DND-41 (cell line): ENCODE measurements at regions not wholly inside any gene's neighbourhood (a gene's known extent, or its start where the extent isn't known, plus 50 kb on each side); places are given as distances from the start of the nearest gene placed in this dataset.

Experiments used
- ATAC-seq: fragments of 200-7000 bp; cut with Tn5 transposase; 3 replicates; pipeline ENCODE4 v1.9.1; 2021; ENCODE audit warnings: low read depth; ENCODE audit not compliant: insufficient read depth
- DNase-seq: peaks from one replicate; pipeline ENCODE4 v3.0.0-alpha.2; 2020
- H2AFZ ChIP-seq: 2 replicates; pipeline ENCODE4 v1.6.0; 2012; ENCODE audit warnings: low read depth, low read length
- H3K27ac ChIP-seq: 2 replicates; pipeline ENCODE4 v1.5.1; 2012; ENCODE audit warnings: low read length, inconsistent platforms
- H3K27me3 ChIP-seq: fragments of 200-600 bp; sonication (generic); 2 replicates; pipeline ENCODE4 v1.6.0; 2012; ENCODE audit warnings: low read length, mild to moderate bottlenecking, inconsistent platforms; ENCODE audit not compliant: insufficient read depth, poor library complexity
- H3K36me3 ChIP-seq: 2 replicates; pipeline ENCODE4 v1.5.1; 2012; ENCODE audit warnings: low read length, inconsistent platforms; ENCODE audit not compliant: insufficient read depth
- H3K4me1 ChIP-seq: 2 replicates; pipeline ENCODE4 v1.5.1; 2012; ENCODE audit warnings: mild to moderate bottlenecking, low read length; ENCODE audit not compliant: insufficient read depth
- H3K4me2 ChIP-seq: 2 replicates; pipeline ENCODE4 v1.6.0; 2012; ENCODE audit warnings: mild to moderate bottlenecking, moderate library complexity, low read length, inconsistent platforms; ENCODE audit not compliant: insufficient read depth
- H3K4me3 ChIP-seq, 2 experiments: fragments of 200-600 bp in 1 of 2; shearing (Covaris generic) in 1 of 2; 2 replicates each; pipeline ENCODE4 v1.5.1; 2012 to 2016; ENCODE audit warnings: inconsistent platforms in 2 of 2, low read length in 2 of 2, mild to moderate bottlenecking in 2 of 2, low read depth in 1 of 2, moderate library complexity in 1 of 2
- H3K79me2 ChIP-seq: 2 replicates; pipeline ENCODE4 v1.6.0; 2012; ENCODE audit warnings: low read length, inconsistent platforms; ENCODE audit not compliant: insufficient read depth
- H3K9ac ChIP-seq: 2 replicates; pipeline ENCODE4 v1.6.0; 2012; ENCODE audit warnings: low read depth, mild to moderate bottlenecking, inconsistent platforms, low read length, moderate library complexity
- H3K9me3 ChIP-seq: 2 replicates; pipeline ENCODE4 v1.5.1; 2012; ENCODE audit warnings: low read length, moderate library complexity, mild to moderate bottlenecking, inconsistent platforms; ENCODE audit not compliant: insufficient read depth, severe bottlenecking
- H4K20me1 ChIP-seq: 2 replicates; pipeline ENCODE4 v1.6.0; 2012; ENCODE audit warnings: low read length; ENCODE audit not compliant: insufficient read depth
- CTCF ChIP-seq: IDR thresholded peaks from 2 replicates; pipeline ENCODE4 v1.5.1; 2012; ENCODE audit warnings: borderline replicate concordance, low read length, moderate library complexity, mild to moderate bottlenecking; ENCODE audit not compliant: poor library complexity, severe bottlenecking; ENCODE audit errors: extremely low read depth
- EZH2 ChIP-seq: IDR thresholded peaks from 3 replicates; pipeline ENCODE4 v1.6.1; 2012; ENCODE audit warnings: borderline replicate concordance, low read depth, mild to moderate bottlenecking, moderate library complexity, low read length, inconsistent platforms; ENCODE audit not compliant: severe bottlenecking

- Histone ChIP-seq H3K9ac (no peak overlapping the region), H3K9me3 (no peaks in the 10 kb centered on the region), H3K27me3 (no peaks in the 10 kb centered on the region), H4K20me1 (no peaks in the 10 kb centered on the region), H3K4me1 (no peaks in the 10 kb centered on the region), H3K4me3 (no peak overlapping the region), H3K27ac (no peak overlapping the region), H3K79me2 (no peaks in the 10 kb centered on the region), H2AFZ (no peak overlapping the region), H3K36me3 (no peaks in the 10 kb centered on the region), H3K4me2 (no peak overlapping the region)
- ATAC-seq (no peak), DNase-seq (no peak)
- TF ChIP-seq CTCF (no peak), EZH2 (no peak)
Measured at GRCh38 chr5:124816381-124816780, 69.9 kb upstream of the ZNF608 start.

- no peaks in the 10 kb centered on the region for H3K36me3 ChIP-seq
- H3K4me2 ChIP-seq = no peak overlapping the region
- no peaks in the 10 kb centered on the region for H3K79me2 ChIP-seq
- H3K9me3 ChIP-seq = no peaks in the 10 kb centered on the region
- DNase-seq (no peak), ATAC-seq (no peak)
- H4K20me1 ChIP-seq = no peaks in the 10 kb centered on the region
- H3K27me3 ChIP-seq = no peaks in the 10 kb centered on the region
- no peak for TF ChIP-seq CTCF
- TF ChIP-seq EZH2 = no peak
- no peak overlapping the region for H3K9ac ChIP-seq
- no peaks in the 10 kb centered on the region for H3K4me1 ChIP-seq
- no peak overlapping the region for H3K4me3 ChIP-seq
- no peak overlapping the region for H3K27ac ChIP-seq
- no peak overlapping the region for H2AFZ ChIP-seq
Measured at GRCh38 chr5:124819201-124819600, 72.8 kb upstream of the ZNF608 start.

- no peak overlapping the region for H3K4me3 ChIP-seq
- no peak overlapping the region for H3K4me2 ChIP-seq
- no peaks in the 10 kb centered on the region for H3K4me1 ChIP-seq
- H3K27me3 ChIP-seq = no peaks in the 10 kb centered on the region
- no peak overlapping the region for H3K9ac ChIP-seq
- no peak for ATAC-seq
- H3K27ac ChIP-seq = no peak overlapping the region
- no peaks in the 10 kb centered on the region for H3K79me2 ChIP-seq
- no peak overlapping the region for H2AFZ ChIP-seq
- no peaks in the 10 kb centered on the region for H3K9me3 ChIP-seq
- no peak for DNase-seq
- H4K20me1 ChIP-seq = no peaks in the 10 kb centered on the region
- no peaks in the 10 kb centered on the region for H3K36me3 ChIP-seq
- TF ChIP-seq EZH2 (no peak), CTCF (no peak)
Measured at GRCh38 chr5:124822647-124823046, 76.2 kb upstream of the ZNF608 start.

- Histone ChIP-seq H3K27ac (no peak overlapping the region), H3K36me3 (no peaks in the 10 kb centered on the region), H3K9me3 (no peaks in the 10 kb centered on the region), H3K9ac (no peak overlapping the region), H3K27me3 (no peaks in the 10 kb centered on the region), H3K4me3 (no peak overlapping the region), H3K79me2 (no peaks in the 10 kb centered on the region), H3K4me1 (no peaks in the 10 kb centered on the region), H4K20me1 (no peaks in the 10 kb centered on the region), H3K4me2 (no peak overlapping the region), H2AFZ (no peak overlapping the region)
- no peak for ATAC-seq
- TF ChIP-seq EZH2 (no peak), CTCF (no peak)
- DNase-seq = no peak
Measured at GRCh38 chr5:124823380-124823779, 76.9 kb upstream of the ZNF608 start.
